Parathyroid adenoma (tissue), 2 donors: ENCODE measurements at regions not wholly inside any gene's neighbourhood (a gene's known extent, or its start where the extent isn't known, plus 50 kb on each side); places are given as distances from the start of the nearest gene placed in this dataset.

ENCODE experiments used
- H2AFZ ChIP-seq: fragments of 300-600 bp; sonication (generic); one replicate; pipeline ENCODE4 v1.7.0; 2017; ENCODE audit warnings: antibody characterized with exemption, mild to moderate bottlenecking
- H3K27ac ChIP-seq: fragments of 300-600 bp; sonication (generic); one replicate; pipeline ENCODE4 v1.7.0; 2017
- H3K27me3 ChIP-seq: fragments of 300-600 bp; sonication (generic); one replicate; pipeline ENCODE4 v1.7.0; 2017; ENCODE audit warnings: low read length; ENCODE audit not compliant: control insufficient read depth, insufficient read depth
- H3K36me3 ChIP-seq: fragments of 300-600 bp; sonication (generic); one replicate; pipeline ENCODE4 v1.7.0; 2017; ENCODE audit warnings: low read length; ENCODE audit not compliant: control insufficient read depth, insufficient read depth
- H3K4me1 ChIP-seq: fragments of 300-600 bp; sonication (generic); one replicate; pipeline ENCODE4 v1.7.0; 2017; ENCODE audit warnings: control low read depth
- H3K4me2 ChIP-seq: fragments of 300-600 bp; sonication (generic); one replicate; pipeline ENCODE4 v1.7.0; 2017; ENCODE audit warnings: low read length
- H3K4me3 ChIP-seq: fragments of 300-600 bp; sonication (generic); one replicate; pipeline ENCODE4 v1.7.0; 2017; ENCODE audit warnings: low read depth, low read length
- H3K79me2 ChIP-seq: fragments of 300-600 bp; sonication (generic); one replicate; pipeline ENCODE4 v1.7.0; 2017; ENCODE audit warnings: control low read depth
- H3K9ac ChIP-seq: fragments of 300-600 bp; sonication (generic); one replicate; pipeline ENCODE4 v1.7.0; 2017; ENCODE audit warnings: mild to moderate bottlenecking
- H3K9me3 ChIP-seq: fragments of 300-600 bp; sonication (generic); one replicate; pipeline ENCODE4 v1.7.0; 2017; ENCODE audit warnings: low read length; ENCODE audit not compliant: control insufficient read depth
- TF ChIP-seq, protein P1 (sequence below): fragments of 300-600 bp; sonication (generic); IDR thresholded peaks from one replicate; pipeline ENCODE4 v1.7.0; 2017; ENCODE audit warnings: antibody characterized with exemption, mild to moderate bottlenecking
- donor health status: primary hyperparathyroidism.

DNA sequence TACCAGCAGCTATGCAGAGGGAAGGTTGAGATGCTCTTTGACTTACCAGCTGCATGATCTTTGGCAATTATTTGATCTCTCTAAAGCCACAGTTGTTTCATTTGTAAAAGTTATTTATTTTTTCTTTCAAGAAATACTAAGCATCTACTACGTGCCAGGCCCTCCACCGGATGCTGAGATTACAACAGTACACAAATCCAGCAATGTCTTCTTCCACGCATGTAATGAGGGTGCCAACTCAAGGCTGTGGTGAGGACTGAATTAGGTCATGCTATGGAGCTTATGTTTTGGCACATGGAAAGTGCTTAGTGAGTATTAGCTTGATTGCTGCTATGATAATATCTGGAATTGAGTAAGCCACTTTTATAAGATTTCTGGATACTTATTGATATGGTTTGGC, 358.2 kb downstream of the IRS2 start:
- Histone ChIP-seq H3K4me2 (no peak overlapping the region), H3K79me2 (no peaks in the 10 kb centered on the region), H3K27ac (no peak overlapping the region), H3K9ac (no peak overlapping the region), H3K4me3 (no peak overlapping the region), H3K4me1 (no peaks in the 10 kb centered on the region), H3K9me3 (no peaks in the 10 kb centered on the region), H3K36me3 (no peaks in the 10 kb centered on the region), H2AFZ (no peak overlapping the region), H3K27me3 (no peaks in the 10 kb centered on the region)
- TF ChIP-seq, protein P1, sequence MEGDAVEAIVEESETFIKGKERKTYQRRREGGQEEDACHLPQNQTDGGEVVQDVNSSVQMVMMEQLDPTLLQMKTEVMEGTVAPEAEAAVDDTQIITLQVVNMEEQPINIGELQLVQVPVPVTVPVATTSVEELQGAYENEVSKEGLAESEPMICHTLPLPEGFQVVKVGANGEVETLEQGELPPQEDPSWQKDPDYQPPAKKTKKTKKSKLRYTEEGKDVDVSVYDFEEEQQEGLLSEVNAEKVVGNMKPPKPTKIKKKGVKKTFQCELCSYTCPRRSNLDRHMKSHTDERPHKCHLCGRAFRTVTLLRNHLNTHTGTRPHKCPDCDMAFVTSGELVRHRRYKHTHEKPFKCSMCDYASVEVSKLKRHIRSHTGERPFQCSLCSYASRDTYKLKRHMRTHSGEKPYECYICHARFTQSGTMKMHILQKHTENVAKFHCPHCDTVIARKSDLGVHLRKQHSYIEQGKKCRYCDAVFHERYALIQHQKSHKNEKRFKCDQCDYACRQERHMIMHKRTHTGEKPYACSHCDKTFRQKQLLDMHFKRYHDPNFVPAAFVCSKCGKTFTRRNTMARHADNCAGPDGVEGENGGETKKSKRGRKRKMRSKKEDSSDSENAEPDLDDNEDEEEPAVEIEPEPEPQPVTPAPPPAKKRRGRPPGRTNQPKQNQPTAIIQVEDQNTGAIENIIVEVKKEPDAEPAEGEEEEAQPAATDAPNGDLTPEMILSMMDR = no peak

DNA sequence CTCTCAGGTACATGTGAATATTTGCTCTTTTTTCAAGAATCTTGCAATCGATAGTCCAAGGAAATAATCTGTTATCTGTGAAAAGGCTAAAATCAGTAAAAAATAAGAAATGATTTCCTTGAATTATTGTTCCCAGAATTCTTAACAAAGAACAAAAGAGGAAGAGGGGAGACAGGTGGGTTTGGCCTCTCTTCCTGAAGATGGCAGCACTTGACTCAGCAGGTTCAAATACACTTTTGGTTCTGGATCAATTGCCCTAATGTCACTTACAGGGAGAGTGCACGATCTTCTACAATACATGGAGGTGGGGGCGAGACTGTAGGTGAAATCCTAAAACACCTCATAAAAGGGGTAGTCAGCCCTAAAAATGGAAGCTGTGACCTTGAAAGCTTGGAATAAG, 358.7 kb downstream of the IRS2 start:
- Histone ChIP-seq H3K9ac (no peak overlapping the region), H2AFZ (no peak overlapping the region), H3K9me3 (no peaks in the 10 kb centered on the region), H3K4me3 (no peak overlapping the region), H3K27me3 (no peaks in the 10 kb centered on the region), H3K4me2 (no peak overlapping the region), H3K36me3 (no peaks in the 10 kb centered on the region), H3K79me2 (no peaks in the 10 kb centered on the region), H3K27ac (no peak overlapping the region), H3K4me1 (no peaks in the 10 kb centered on the region)
- TF ChIP-seq, protein P1 = no peak

DNA sequence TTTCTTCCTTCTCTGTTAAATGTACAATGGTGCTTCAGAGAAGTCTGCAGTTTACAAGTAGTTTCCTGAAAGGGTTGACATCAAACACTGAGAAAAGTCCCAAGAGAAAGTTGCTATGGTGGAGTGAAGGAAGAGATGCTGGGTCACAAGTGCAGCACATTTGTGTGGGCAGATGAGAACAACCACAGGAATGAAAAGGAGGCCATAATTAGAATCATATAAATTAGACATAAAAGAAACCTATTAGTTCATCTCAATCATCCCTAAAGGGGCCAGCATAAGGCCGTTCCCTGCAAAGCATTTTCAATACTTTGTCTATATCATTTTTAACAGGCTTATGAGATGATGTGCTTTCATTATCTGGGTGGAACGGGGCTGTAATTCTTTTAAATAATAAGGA, 359.2 kb downstream of the IRS2 start:
- Histone ChIP-seq H3K4me3 (no peak overlapping the region), H3K79me2 (no peaks in the 10 kb centered on the region), H3K4me2 (no peak overlapping the region), H3K9me3 (no peaks in the 10 kb centered on the region), H3K27ac (no peak overlapping the region), H3K36me3 (no peaks in the 10 kb centered on the region), H2AFZ (no peak overlapping the region), H3K4me1 (no peaks in the 10 kb centered on the region), H3K27me3 (no peaks in the 10 kb centered on the region), H3K9ac (no peak overlapping the region)
- TF ChIP-seq, protein P1 = no peak

DNA sequence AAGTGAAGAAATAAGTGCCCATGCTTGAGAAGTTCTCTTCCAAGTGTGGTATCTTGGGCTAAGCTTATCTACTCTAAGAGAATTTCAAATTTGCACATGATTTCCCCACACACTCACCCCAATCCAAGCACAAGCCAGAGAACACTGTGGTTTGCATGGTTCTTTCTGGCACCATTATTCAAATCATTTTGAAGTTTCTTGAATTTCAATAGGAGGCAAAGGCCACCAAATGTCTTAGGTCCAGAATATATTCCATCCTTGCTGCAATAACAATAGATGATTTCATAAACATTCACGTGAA, 359.7 kb downstream of the IRS2 start:
- H3K9ac ChIP-seq = no peak overlapping the region
- no peak overlapping the region for H3K4me2 ChIP-seq
- TF ChIP-seq, protein P1 = no peak
- H3K36me3 ChIP-seq = no peaks in the 10 kb centered on the region
- no peaks in the 10 kb centered on the region for H3K4me1 ChIP-seq
- no peak overlapping the region for H3K4me3 ChIP-seq
- no peaks in the 10 kb centered on the region for H3K27me3 ChIP-seq
- no peaks in the 10 kb centered on the region for H3K79me2 ChIP-seq
- no peak overlapping the region for H2AFZ ChIP-seq
- no peak overlapping the region for H3K27ac ChIP-seq
- no peaks in the 10 kb centered on the region for H3K9me3 ChIP-seq

DNA sequence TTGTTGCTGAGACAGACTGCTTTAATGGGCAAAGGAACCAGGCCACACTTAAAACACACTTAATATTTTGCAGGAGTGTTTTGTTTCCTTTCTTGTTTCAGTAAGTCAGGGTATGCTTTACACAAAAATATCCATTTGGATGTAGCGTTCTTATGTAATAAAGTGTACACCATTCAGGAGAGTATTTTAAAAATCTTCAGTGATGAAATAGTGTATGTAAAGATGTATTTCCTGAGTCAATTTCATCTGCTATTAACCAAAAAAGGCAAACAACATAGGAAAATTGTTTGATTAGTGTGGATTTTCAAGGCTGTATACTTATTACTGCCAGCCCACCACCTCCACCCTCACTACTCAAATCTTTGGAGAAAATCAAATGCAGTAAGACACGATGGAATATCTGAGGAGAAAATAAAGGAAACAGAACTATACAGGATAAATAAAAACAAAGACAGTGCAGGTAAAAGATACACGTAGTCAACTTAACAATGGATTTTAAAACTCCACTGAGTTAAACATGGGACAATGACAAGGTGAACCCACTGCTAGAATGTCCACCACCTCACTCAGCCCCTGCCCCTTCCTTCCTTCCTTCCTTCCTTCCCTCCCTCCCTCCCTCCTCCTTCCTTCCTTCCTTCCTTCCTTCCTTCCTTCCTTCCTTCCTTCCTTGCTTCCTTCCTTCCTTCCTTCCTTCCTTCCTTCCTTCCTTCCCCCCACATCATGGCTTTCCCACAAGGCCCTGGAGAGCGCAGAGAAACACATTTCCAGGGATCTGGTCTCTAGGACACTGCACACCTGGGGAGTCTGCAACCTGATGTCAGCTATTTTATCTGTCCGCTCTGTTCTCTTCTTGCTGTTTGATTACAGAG, 360.3 kb downstream of the IRS2 start:
- no peak overlapping the region for H2AFZ ChIP-seq
- no peaks in the 10 kb centered on the region for H3K27me3 ChIP-seq
- no peaks in the 10 kb centered on the region for H3K9me3 ChIP-seq
- no peaks in the 10 kb centered on the region for H3K4me1 ChIP-seq
- TF ChIP-seq, protein P1 = no peak
- no peaks in the 10 kb centered on the region for H3K79me2 ChIP-seq
- no peak overlapping the region for H3K9ac ChIP-seq
- no peak overlapping the region for H3K4me3 ChIP-seq
- H3K4me2 ChIP-seq = no peak overlapping the region
- no peaks in the 10 kb centered on the region for H3K36me3 ChIP-seq
- H3K27ac ChIP-seq = no peak overlapping the region
